ENCODE measurements at regions not wholly inside any gene's neighbourhood (a gene's known extent, or its start where the extent isn't known, plus 50 kb on each side); places are given as distances from the start of the nearest gene placed in this dataset.

- H3K4me3 ChIP-seq: no peak overlapping the region
- no peak overlapping the region for H2AFZ ChIP-seq (ENCODE audit: control insufficient read depth, low read depth, low read length)
- intact Hi-C loops (cut with micrococcal nuclease; ENCODE audit: unreplicated experiment): no loop called here
- no peaks in the 10 kb centered on the region for H3K9me3 ChIP-seq (replicated peaks; ENCODE audit: control insufficient read depth, insufficient read depth, low read length)
- no TSS peak for BruUV-seq (replicated peaks)
- WGBS (ENCODE audit: insufficient coverage, insufficient replicate concordance, low lambda C conversion rate, missing lambda C conversion rate): 51% methylated on average over 4 of the region's 4 CpGs
- no peak overlapping the region for H3K4me2 ChIP-seq (ENCODE audit: control insufficient read depth, insufficient read depth)
- no peaks in the 10 kb centered on the region for H3K36me3 ChIP-seq (ENCODE audit: control insufficient read depth in 2 of 2, insufficient read depth in 2 of 2, low read length in 1 of 2)
- no peaks in the 10 kb centered on the region for H4K20me1 ChIP-seq (ENCODE audit: control insufficient read depth, insufficient read depth)
- no peaks in the 10 kb centered on the region for H3K27me3 ChIP-seq (replicated peaks in 1 of 2; ENCODE audit: control insufficient read depth in 2 of 2, insufficient read depth in 2 of 2, low read length in 1 of 2)
- in situ Hi-C loops (cut with MboI): no loop called here
- H3K4me1 ChIP-seq (ENCODE audit: control insufficient read depth, insufficient read depth, low read length): no peaks in the 10 kb centered on the region
- ChIA-PET POLR2A (no interaction called here), CTCF (no interaction called here), RAD21 (ENCODE audit: unreplicated experiment) (no interaction called here), SMC1A (ENCODE audit: uncharacterized antibody, unreplicated experiment) (no interaction called here)
- no peaks in the 10 kb centered on the region for H3K79me2 ChIP-seq (ENCODE audit: control insufficient read depth, insufficient read depth, low read length)
- DNase-seq (ENCODE audit: low read depth, low spot score) (no peak), ATAC-seq (no peak), FAIRE-seq (no peak)
- no peak overlapping the region for H3K27ac ChIP-seq (ENCODE audit: control insufficient read depth, insufficient read depth)
- H3K9ac ChIP-seq (ENCODE audit: control insufficient read depth, insufficient read depth, low read length): no peak overlapping the region
- TF ChIP-seq CREM (IDR thresholded peaks at IDR 0.05; ENCODE audit: low read depth): no peak
- no peak for TF ChIP-seq WRNIP1 (IDR thresholded peaks at IDR 0.05; ENCODE audit: borderline replicate concordance, low read depth, low read length)
- no peak for TF ChIP-seq KAT2A (conservative IDR thresholded peaks at IDR 0.05; ENCODE audit: control insufficient read depth, low read depth, low read length)
- no peak for TF ChIP-seq E2F4 (IDR thresholded peaks at IDR 0.05; ENCODE audit: low read depth, low read length)
- no peak for TF ChIP-seq NFIC (IDR thresholded peaks at IDR 0.05; ENCODE audit: low read depth, low read length)
- TF ChIP-seq CREB1 (IDR thresholded peaks at IDR 0.05; ENCODE audit: low read depth): no peak
- TF ChIP-seq SIN3A (IDR thresholded peaks at IDR 0.05; ENCODE audit: low read depth, low read length): no peak
- TF ChIP-seq CHD1 (IDR thresholded peaks at IDR 0.05; ENCODE audit: low read depth, low read length): no peak
- no peak for TF ChIP-seq ZNF592 (IDR thresholded peaks at IDR 0.05)
- TF ChIP-seq ELK1 (IDR thresholded peaks at IDR 0.05; ENCODE audit: low read depth, low read length): no peak
- TF ChIP-seq CEBPB (IDR thresholded peaks at IDR 0.05; ENCODE audit: borderline replicate concordance in 1 of 2, low read depth in 2 of 2, low read length in 2 of 2): no peak
- TF ChIP-seq ZBTB40 (IDR thresholded peaks at IDR 0.05; ENCODE audit: borderline replicate concordance): no peak
- no peak for TF ChIP-seq YBX1 (IDR thresholded peaks at IDR 0.05)
- TF ChIP-seq NR2C1 (IDR thresholded peaks at IDR 0.05): no peak
- TF ChIP-seq TBL1XR1 (IDR thresholded peaks at IDR 0.05; ENCODE audit: low read depth, low read length): no peak
- TF ChIP-seq NFXL1 (IDR thresholded peaks at IDR 0.05; ENCODE audit: borderline replicate concordance): no peak
- no peak for TF ChIP-seq SMARCA5 (IDR thresholded peaks at IDR 0.05)
Observed at GRCh38 chr4:148522995-148523394, 80.8 kb upstream of the NR3C2 start.

Measured in GM12878 (cell line).